ENCODE measurements at regions not wholly inside any gene's neighbourhood (a gene's known extent, or its start where the extent isn't known, plus 50 kb on each side); places are given as distances from the start of the nearest gene placed in this dataset.

DNA sequence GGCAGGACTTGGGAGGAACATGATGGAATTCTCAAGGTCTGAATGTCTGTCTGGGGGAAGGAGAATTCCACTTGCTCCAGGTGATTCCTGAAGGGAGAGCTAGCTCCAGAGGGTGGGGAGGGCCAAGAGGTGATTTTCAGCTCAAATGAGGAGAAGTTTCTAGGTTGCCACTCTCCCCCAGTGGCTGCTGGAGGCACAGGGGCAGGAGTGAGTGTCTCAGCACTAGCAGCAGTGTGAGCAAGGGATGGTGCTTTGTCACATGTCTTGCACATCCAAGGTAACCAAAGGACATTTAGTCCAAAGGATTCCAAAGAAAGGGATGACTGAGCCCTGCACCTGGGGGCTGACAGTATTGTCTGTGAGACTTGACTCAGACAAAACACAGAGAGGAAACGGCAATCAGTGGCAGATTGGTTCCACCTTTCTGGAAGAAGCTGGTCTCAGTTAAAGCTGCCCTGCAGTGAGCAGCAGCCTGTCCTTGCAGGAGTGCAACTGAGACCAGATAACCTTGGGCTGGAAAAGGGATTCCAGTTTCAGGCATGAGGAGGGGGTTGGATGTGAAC, 51.2 kb upstream of the PCBD1 start:
- no peak for DNase-seq
- Histone ChIP-seq H3K27me3 (no peaks in the 10 kb centered on the region), H3K4me1 (peaks cover 11% of the 10 kb centered on the region)

GRCh38 chr10:70940834-70941568, 52.6 kb upstream of the PCBD1 start:
- Histone ChIP-seq H3K4me1 (peaks cover 11% of the 10 kb centered on the region), H3K27ac (no peak overlapping the region), H3K4me3 (no peak overlapping the region), H3K27me3 (no peaks in the 10 kb centered on the region), H3K9me3 (replicated peaks) (no peaks in the 10 kb centered on the region), H3K36me3 (no peaks in the 10 kb centered on the region)
- peak; percentile 79 to 85 for DNase-seq

More for the DNA sequence above, 51.2 kb upstream of the PCBD1 start:
- Histone ChIP-seq H3K36me3 (no peaks in the 10 kb centered on the region), H3K4me3 (no peak overlapping the region), H3K27ac (no peak overlapping the region), H3K9me3 (replicated peaks) (no peaks in the 10 kb centered on the region)

DNA sequence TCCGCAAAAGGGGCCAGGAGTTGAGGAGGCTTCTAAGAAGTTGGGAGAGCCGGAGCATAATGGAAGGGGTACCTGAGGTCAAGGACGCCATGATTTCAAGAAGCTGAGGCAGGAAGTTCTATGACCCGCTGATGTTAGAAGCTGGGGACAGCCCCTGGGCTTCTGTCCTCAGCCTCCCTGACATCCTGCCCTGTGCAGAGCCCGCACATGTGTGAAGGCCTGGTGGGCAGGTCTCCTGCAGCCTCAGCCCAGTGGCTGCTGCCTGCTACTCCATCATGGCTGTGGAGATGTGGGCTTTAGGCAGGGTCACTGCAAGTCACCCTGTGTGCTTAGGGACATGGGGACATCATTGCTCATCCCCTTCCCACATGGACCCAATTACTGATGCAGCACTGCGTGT, 53.8 kb upstream of the PCBD1 start:
- Histone ChIP-seq H3K4me3 (no peak overlapping the region), H3K27me3 (no peaks in the 10 kb centered on the region), H3K27ac (no peak overlapping the region), H3K36me3 (no peaks in the 10 kb centered on the region), H3K4me1 (peaks cover 11% of the 10 kb centered on the region), H3K9me3 (replicated peaks) (no peaks in the 10 kb centered on the region)
- DNase-seq = no peak

GRCh38 chr10:70942725-70943124, 54.4 kb upstream of the PCBD1 start:
- Histone ChIP-seq H3K9me3 (replicated peaks) (no peaks in the 10 kb centered on the region), H3K4me3 (no peak overlapping the region), H3K27ac (no peak overlapping the region), H3K4me1 (peaks cover 11% of the 10 kb centered on the region), H3K27me3 (no peaks in the 10 kb centered on the region), H3K36me3 (no peaks in the 10 kb centered on the region)
- no peak for DNase-seq

- H3K27me3 ChIP-seq = no peaks in the 10 kb centered on the region
- DNase-seq = no peak
Observed at GRCh38 chr10:70943249-70943648, 54.9 kb upstream of the PCBD1 start.

DNA sequence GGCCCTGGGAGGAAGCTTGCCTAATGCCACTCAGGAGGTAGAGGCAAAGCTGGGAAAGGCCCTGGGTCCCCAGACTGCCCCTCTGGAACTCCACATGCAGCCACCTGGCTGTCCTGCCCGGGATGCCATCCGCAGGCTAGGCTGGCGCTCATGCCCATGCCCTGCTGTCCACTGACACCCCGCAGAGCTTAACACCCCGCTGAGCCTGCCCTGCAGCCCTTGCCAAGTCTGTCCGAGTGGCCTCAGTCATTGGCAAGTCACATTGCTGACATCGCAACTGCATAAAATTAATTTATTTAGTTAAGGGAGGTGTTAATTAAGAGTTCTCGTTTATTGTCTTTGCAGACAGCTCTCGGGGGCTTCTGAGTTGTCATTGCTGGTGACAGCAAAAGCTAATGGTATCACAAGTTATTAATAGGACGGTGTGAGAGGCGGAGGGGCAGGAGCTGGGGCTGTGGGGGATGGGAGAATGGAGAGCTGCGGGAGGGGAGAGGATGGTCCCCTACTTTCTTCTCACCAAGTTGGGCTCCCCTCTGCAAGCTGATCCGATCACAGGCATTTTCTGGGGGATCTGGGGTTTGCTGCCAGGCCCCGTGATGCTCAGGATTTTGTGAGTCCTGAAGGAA, 55.6 kb upstream of the PCBD1 start:
- no peak overlapping the region for H3K27ac ChIP-seq
- H3K9me3 ChIP-seq (replicated peaks) = no peaks in the 10 kb centered on the region
- no peaks in the 10 kb centered on the region for H3K36me3 ChIP-seq
- no peak for DNase-seq
- H3K4me1 ChIP-seq = peaks cover 11% of the 10 kb centered on the region
- H3K27me3 ChIP-seq = no peaks in the 10 kb centered on the region
- no peak overlapping the region for H3K4me3 ChIP-seq

More at GRCh38 chr10:70943249-70943648, 54.9 kb upstream of the PCBD1 start:
- H3K27ac ChIP-seq = no peak overlapping the region
- H3K4me1 ChIP-seq = peaks cover 11% of the 10 kb centered on the region
- H3K9me3 ChIP-seq (replicated peaks) = no peaks in the 10 kb centered on the region
- no peaks in the 10 kb centered on the region for H3K36me3 ChIP-seq
- no peak overlapping the region for H3K4me3 ChIP-seq

DNA sequence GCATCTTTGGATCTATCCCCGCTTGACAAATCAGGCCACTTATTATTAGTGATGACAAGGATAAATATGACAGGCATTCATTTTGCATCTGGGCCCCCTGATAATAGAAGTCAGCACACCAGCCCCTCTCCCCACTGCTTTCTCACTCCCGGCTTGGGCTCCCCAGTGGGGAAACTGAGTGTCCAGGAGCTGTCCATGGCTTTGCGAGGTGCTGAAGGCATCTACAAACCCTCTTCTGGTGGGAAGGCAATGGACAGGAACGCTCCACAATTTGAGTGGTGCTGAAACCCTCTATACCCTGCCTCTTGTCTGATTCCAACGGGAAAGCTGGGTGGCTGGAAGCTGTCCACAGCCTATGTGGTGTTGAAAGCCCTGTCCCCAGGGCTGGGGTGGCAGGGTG, 61.7 kb upstream of the PCBD1 start:
- Histone ChIP-seq H3K9me3 (replicated peaks) (no peaks in the 10 kb centered on the region), H3K4me3 (no peak overlapping the region), H3K36me3 (no peaks in the 10 kb centered on the region), H3K27ac (no peak overlapping the region), H3K4me1 (no peaks in the 10 kb centered on the region), H3K27me3 (no peaks in the 10 kb centered on the region)
- no peak for DNase-seq

DNA sequence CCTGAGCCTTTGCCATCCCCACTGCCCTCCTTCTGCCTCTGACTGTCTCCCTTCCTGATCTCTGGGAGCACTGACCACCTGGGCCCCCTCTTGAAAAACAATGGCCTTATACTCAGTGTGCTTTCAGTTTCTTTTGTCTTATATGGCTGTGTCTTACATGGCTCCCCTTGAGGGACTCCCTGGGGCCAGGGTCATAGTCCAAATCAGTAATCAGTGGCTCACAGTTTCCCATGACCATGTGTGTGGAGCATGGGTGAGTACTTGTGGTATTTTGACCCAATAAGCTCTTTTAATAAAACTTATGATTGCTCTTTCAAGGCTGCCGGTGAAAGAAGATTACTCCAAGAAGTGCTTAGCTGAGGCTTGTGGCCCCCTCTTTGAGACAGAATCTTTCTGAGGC, 62.4 kb upstream of the PCBD1 start:
- H3K27ac ChIP-seq = no peak overlapping the region
- no peaks in the 10 kb centered on the region for H3K36me3 ChIP-seq
- no peak overlapping the region for H3K4me3 ChIP-seq
- H3K4me1 ChIP-seq = no peaks in the 10 kb centered on the region
- no peak for DNase-seq
- no peaks in the 10 kb centered on the region for H3K27me3 ChIP-seq
- no peaks in the 10 kb centered on the region for H3K9me3 ChIP-seq (replicated peaks)

GRCh38 chr10:70952401-70952800, 64.0 kb upstream of the PCBD1 start:
- H3K9me3 ChIP-seq (replicated peaks) = no peaks in the 10 kb centered on the region
- peak in 1 of 2 experiments; percentile 28 for DNase-seq
- H3K27ac ChIP-seq = no peak overlapping the region
- no peaks in the 10 kb centered on the region for H3K4me1 ChIP-seq
- no peaks in the 10 kb centered on the region for H3K27me3 ChIP-seq
- no peaks in the 10 kb centered on the region for H3K36me3 ChIP-seq
- no peak overlapping the region for H3K4me3 ChIP-seq

DNA sequence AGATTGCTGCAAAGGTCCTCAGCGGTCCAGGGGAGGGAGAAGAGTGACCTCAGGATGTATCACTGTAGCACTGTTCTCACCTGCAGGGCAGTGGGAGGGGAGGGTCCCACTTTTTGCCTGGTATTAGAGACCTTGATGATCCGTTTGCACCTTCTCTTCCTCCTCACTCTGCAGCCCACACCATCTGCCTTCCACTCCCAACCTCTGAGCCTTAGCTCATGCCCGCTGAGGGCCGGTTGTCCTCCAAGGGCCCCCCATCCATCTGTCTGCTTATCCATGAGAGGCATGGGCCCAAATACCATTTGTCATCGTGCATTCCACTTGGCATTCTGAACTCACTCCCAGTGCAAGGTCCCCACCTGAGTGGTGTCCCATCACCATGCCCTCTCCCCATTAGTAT, 64.6 kb upstream of the PCBD1 start:
- no peaks in the 10 kb centered on the region for H3K27me3 ChIP-seq

DNA sequence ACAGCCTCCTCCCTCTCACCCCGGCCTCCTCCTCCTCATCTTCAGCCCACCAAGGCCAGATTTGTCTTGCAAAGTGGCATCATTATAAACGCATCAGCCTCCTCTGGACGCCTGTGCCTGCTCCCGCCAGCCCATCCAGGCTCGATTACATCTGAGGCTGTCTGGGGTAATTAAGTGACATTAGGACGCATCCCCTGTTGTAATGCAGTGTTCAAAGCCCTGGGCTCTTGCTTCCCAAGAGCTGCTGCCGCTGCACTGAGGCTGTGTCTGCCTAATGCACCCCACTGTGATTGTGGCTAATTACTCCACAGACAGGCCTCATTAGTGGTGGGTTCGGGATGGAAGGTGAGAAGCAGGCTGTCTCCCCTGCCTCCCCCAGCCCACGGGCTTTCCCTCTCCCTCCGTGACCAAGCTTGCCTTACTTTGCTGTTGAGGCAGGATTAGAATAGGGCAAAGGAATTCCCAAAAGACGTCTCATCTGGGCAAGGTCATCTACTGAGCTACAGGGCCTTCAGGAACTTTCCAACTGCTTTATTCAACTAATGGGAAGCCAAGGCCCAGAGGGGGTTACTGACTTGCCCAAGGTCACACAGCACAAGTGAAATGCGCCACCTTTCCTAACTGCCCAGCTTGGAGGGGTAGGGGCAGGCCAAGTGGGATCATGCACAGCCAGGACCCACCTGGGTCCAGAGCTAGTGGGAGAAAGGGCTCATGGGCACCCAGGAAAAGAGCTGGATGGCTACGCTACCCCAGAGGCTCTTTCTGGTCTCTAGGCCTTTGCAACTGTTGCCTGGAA, 66.2 kb upstream of the PCBD1 start:
- no peak for DNase-seq
- Histone ChIP-seq H3K36me3 (no peaks in the 10 kb centered on the region), H3K4me1 (no peaks in the 10 kb centered on the region), H3K9me3 (replicated peaks) (no peaks in the 10 kb centered on the region), H3K27me3 (no peaks in the 10 kb centered on the region), H3K27ac (no peak overlapping the region), H3K4me3 (no peak overlapping the region)

More for the DNA sequence above, 64.6 kb upstream of the PCBD1 start:
- no peak for DNase-seq
- Histone ChIP-seq H3K9me3 (replicated peaks) (no peaks in the 10 kb centered on the region), H3K4me3 (no peak overlapping the region), H3K27ac (no peak overlapping the region), H3K4me1 (no peaks in the 10 kb centered on the region), H3K36me3 (no peaks in the 10 kb centered on the region)

- DNase-seq = no peak
- no peaks in the 10 kb centered on the region for H3K4me1 ChIP-seq
- no peaks in the 10 kb centered on the region for H3K27me3 ChIP-seq
- no peak overlapping the region for H3K4me3 ChIP-seq
- no peaks in the 10 kb centered on the region for H3K9me3 ChIP-seq (replicated peaks)
- no peaks in the 10 kb centered on the region for H3K36me3 ChIP-seq
- H3K27ac ChIP-seq = no peak overlapping the region
Observed at GRCh38 chr10:70956029-70956759, 67.8 kb upstream of the PCBD1 start.

DNA sequence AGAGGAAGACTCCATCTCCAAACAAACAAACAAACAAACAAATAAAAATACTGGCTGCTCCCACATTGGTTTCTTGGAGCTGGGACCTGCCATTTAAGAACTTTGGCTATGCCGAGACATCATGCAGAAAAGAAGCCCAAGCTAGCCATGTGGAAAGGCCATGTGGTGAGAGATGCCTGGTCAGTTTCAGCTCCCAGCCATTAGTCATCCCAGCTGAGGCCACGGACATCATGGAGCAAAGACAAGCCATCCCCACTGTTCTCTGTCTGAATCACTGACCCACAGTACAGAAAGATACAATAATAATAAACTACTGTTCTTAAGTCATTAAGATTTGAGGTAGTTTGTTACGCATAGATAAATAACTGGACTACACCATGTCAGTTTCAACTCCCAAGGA, 70.0 kb upstream of the PCBD1 start:
- H3K4me3 ChIP-seq = no peak overlapping the region
- no peak overlapping the region for H3K27ac ChIP-seq
- H3K9me3 ChIP-seq (replicated peaks) = no peaks in the 10 kb centered on the region
- no peaks in the 10 kb centered on the region for H3K36me3 ChIP-seq
- no peaks in the 10 kb centered on the region for H3K4me1 ChIP-seq
- no peaks in the 10 kb centered on the region for H3K27me3 ChIP-seq
- no peak for DNase-seq

- Histone ChIP-seq H3K27me3 (no peaks in the 10 kb centered on the region), H3K9me3 (replicated peaks) (no peaks in the 10 kb centered on the region), H3K4me1 (no peaks in the 10 kb centered on the region), H3K4me3 (no peak overlapping the region), H3K27ac (no peak overlapping the region), H3K36me3 (no peaks in the 10 kb centered on the region)
- DNase-seq = no peak
Observed at GRCh38 chr10:70960316-70960715, 72.0 kb upstream of the PCBD1 start.

All from SJCRH30 (cell line).